Hepatocyte (in vitro differentiated cells): ENCODE measurements at regions not wholly inside any gene's neighbourhood (a gene's known extent, or its start where the extent isn't known, plus 50 kb on each side); places are given as distances from the start of the nearest gene placed in this dataset.

Source experiments
- DNase-seq: peaks from one replicate; pipeline ENCODE4 v3.0.0-alpha.2; 2016; ENCODE audit warnings: low spot score
- H2AFZ ChIP-seq: fragments of 200-600 bp; sonication (generic); 2 replicates; pipeline ENCODE4 v1.6.0; 2016; ENCODE audit warnings: antibody characterized with exemption, mild to moderate bottlenecking
- H3K27ac ChIP-seq: fragments of 200-600 bp; sonication (generic); 2 replicates; pipeline ENCODE4 v1.5.1; 2016; ENCODE audit warnings: mild to moderate bottlenecking
- H3K27me3 ChIP-seq: fragments of 200-600 bp; sonication (generic); 2 replicates; pipeline ENCODE4 v1.6.1; 2016
- H3K36me3 ChIP-seq: fragments of 200-600 bp; sonication (generic); replicated peaks from 2 replicates; pipeline ENCODE4 v1.5.1; 2016; ENCODE audit warnings: low read depth; ENCODE audit not compliant: insufficient read depth
- H3K4me1 ChIP-seq: fragments of 200-600 bp; sonication (generic); 2 replicates; pipeline ENCODE4 v1.5.1; 2016; ENCODE audit warnings: mild to moderate bottlenecking, moderate library complexity; ENCODE audit not compliant: insufficient read depth
- H3K4me2 ChIP-seq: fragments of 200-600 bp; sonication (generic); 2 replicates; pipeline ENCODE4 v1.6.0; 2016
- H3K4me3 ChIP-seq: fragments of 200-600 bp; sonication (generic); 2 replicates; pipeline ENCODE4 v1.5.1; 2016; ENCODE audit warnings: mild to moderate bottlenecking
- H3K79me2 ChIP-seq: fragments of 200-600 bp; sonication (generic); 2 replicates; pipeline ENCODE4 v1.6.0; 2017; ENCODE audit warnings: mild to moderate bottlenecking
- H3K9me2 ChIP-seq: fragments of 200-600 bp; sonication (generic); replicated peaks from 2 replicates; pipeline ENCODE4 v1.6.0; 2017; ENCODE audit warnings: mild to moderate bottlenecking; ENCODE audit not compliant: insufficient read depth
- H3K9me3 ChIP-seq: fragments of 200-600 bp; sonication (generic); 2 replicates; pipeline ENCODE4 v1.5.1; 2016; ENCODE audit warnings: low read depth, mild to moderate bottlenecking
- H4K20me1 ChIP-seq: fragments of 200-600 bp; sonication (generic); 2 replicates; pipeline ENCODE4 v1.6.0; 2016; ENCODE audit warnings: mild to moderate bottlenecking; ENCODE audit not compliant: insufficient read depth, poor library complexity, severe bottlenecking
- CTCF ChIP-seq: fragments of 200-600 bp; sonication (generic); IDR thresholded peaks from 2 replicates; pipeline ENCODE4 v1.5.1; 2016; ENCODE audit warnings: antibody characterized with exemption, mild to moderate bottlenecking; ENCODE audit not compliant: poor library complexity
- EZH2 ChIP-seq: fragments of 200-600 bp; sonication (generic); IDR thresholded peaks from 2 replicates; pipeline ENCODE4 v1.6.1; 2016; ENCODE audit warnings: antibody characterized with exemption, mild to moderate bottlenecking, borderline replicate concordance
- EZH2phosphoT487 ChIP-seq: fragments of 200-600 bp; sonication (generic); IDR thresholded peaks from one replicate; pipeline ENCODE4 v1.6.1; 2018; ENCODE audit warnings: antibody characterized with exemption, mild to moderate bottlenecking, low read depth, moderate library complexity; ENCODE audit not compliant: unreplicated experiment, severe bottlenecking
- WGBS: methylation state at CpG from one replicate; pipeline ENCODE4 v1.1.6; 2016; ENCODE audit warnings: low lambda C conversion rate; ENCODE audit errors: missing lambda C conversion rate; 5-methylcytosine and 5-hydroxymethylcytosine counted together

- Histone ChIP-seq H3K4me3 (no peak overlapping the region), H3K4me1 (peaks cover 8% of the 10 kb centered on the region), H3K27ac (no peak overlapping the region), H3K9me3 (no peaks in the 10 kb centered on the region), H3K27me3 (no peaks in the 10 kb centered on the region), H3K79me2 (no peaks in the 10 kb centered on the region), H4K20me1 (no peaks in the 10 kb centered on the region), H2AFZ (no peak overlapping the region), H3K4me2 (no peak overlapping the region), H3K36me3 (no peaks in the 10 kb centered on the region), H3K9me2 (no peaks in the 10 kb centered on the region)
- DNase-seq = no peak
- TF ChIP-seq EZH2phosphoT487 = no peak
- no peak for TF ChIP-seq CTCF
- TF ChIP-seq EZH2 = no peak
- WGBS = 77% methylated on average over 4 of the region's 4 CpGs
These were observed 133.5 kb upstream of the PARP11 start for GRCh38 chr12:4006743-4007142.

- H3K9me3 ChIP-seq = no peaks in the 10 kb centered on the region
- H4K20me1 ChIP-seq = no peaks in the 10 kb centered on the region
- H3K4me1 ChIP-seq = no peaks in the 10 kb centered on the region
- no peaks in the 10 kb centered on the region for H3K36me3 ChIP-seq
- no peak overlapping the region for H2AFZ ChIP-seq
- H3K4me2 ChIP-seq = no peak overlapping the region
- no peak overlapping the region for H3K27ac ChIP-seq
- 92% methylated on average over 15 of the region's 15 CpGs for WGBS
- H3K27me3 ChIP-seq = no peaks in the 10 kb centered on the region
- H3K4me3 ChIP-seq = no peak overlapping the region
- DNase-seq = no peak
- H3K79me2 ChIP-seq = no peaks in the 10 kb centered on the region
- TF ChIP-seq CTCF (no peak), EZH2phosphoT487 (no peak), EZH2 (no peak)
- H3K9me2 ChIP-seq = no peaks in the 10 kb centered on the region
These were observed 132.7 kb upstream of the PARP11 start for GRCh38 chr12:4005851-4006430.

- Histone ChIP-seq H3K79me2 (no peaks in the 10 kb centered on the region), H2AFZ (no peak overlapping the region), H3K4me1 (peaks cover 16% of the 10 kb centered on the region), H3K27me3 (no peaks in the 10 kb centered on the region), H3K4me2 (no peak overlapping the region), H3K36me3 (no peaks in the 10 kb centered on the region), H4K20me1 (no peaks in the 10 kb centered on the region), H3K9me3 (no peaks in the 10 kb centered on the region), H3K4me3 (no peak overlapping the region), H3K9me2 (no peaks in the 10 kb centered on the region), H3K27ac (no peak overlapping the region)
- DNase-seq = no peak
- TF ChIP-seq CTCF = no peak
- no peak for TF ChIP-seq EZH2
- no peak for TF ChIP-seq EZH2phosphoT487
- 88% methylated on average over 4 of the region's 4 CpGs for WGBS
These were observed 130.4 kb upstream of the PARP11 start for GRCh38 chr12:4003576-4003975.

GRCh38 chr12:4002601-4003000 is 129.4 kb upstream of the PARP11 start:
- TF ChIP-seq CTCF (no peak), EZH2phosphoT487 (no peak), EZH2 (no peak)
- no peaks in the 10 kb centered on the region for H3K36me3 ChIP-seq
- H3K27me3 ChIP-seq = no peaks in the 10 kb centered on the region
- H4K20me1 ChIP-seq = no peaks in the 10 kb centered on the region
- H3K4me1 ChIP-seq = peaks cover 22% of the 10 kb centered on the region
- no peak overlapping the region for H2AFZ ChIP-seq
- H3K9me2 ChIP-seq = no peaks in the 10 kb centered on the region
- 61% methylated on average over 2 of the region's 2 CpGs for WGBS
- no peak for DNase-seq
- no peaks in the 10 kb centered on the region for H3K9me3 ChIP-seq
- no peak overlapping the region for H3K4me3 ChIP-seq
- no peaks in the 10 kb centered on the region for H3K79me2 ChIP-seq
- H3K27ac ChIP-seq = no peak overlapping the region
- no peak overlapping the region for H3K4me2 ChIP-seq
